LNCAP (cell line): ENCODE measurements at regions not wholly inside any gene's neighbourhood (a gene's known extent, or its start where the extent isn't known, plus 50 kb on each side); places are given as distances from the start of the nearest gene placed in this dataset.

Experiments
- CTCF ChIP-seq: fragments of 450-650 bp; IDR thresholded peaks from 2 replicates; pipeline ENCODE4 v1.5.1; 2017; ENCODE audit warnings: mild to moderate bottlenecking

- no peak for TF ChIP-seq CTCF
Observed at GRCh38 chr12:126286203-126286602, 1221.0 kb downstream of the AACS start.

- no peak for TF ChIP-seq CTCF
Observed at GRCh38 chr12:126290456-126290855, 1225.2 kb downstream of the AACS start.

GRCh38 chr12:126295652-126296051 lies 1230.4 kb downstream of the AACS start:
- TF ChIP-seq CTCF: no peak

- TF ChIP-seq CTCF: no peak
Observed at GRCh38 chr12:126309278-126309677, 1244.0 kb downstream of the AACS start.

GRCh38 chr12:126312457-126312856 lies 1247.2 kb downstream of the AACS start:
- TF ChIP-seq CTCF: no peak

GRCh38 chr12:126316411-126316810 lies 1251.2 kb downstream of the AACS start:
- no peak for TF ChIP-seq CTCF

GRCh38 chr12:126337556-126338441 lies 1272.6 kb downstream of the AACS start:
- no peak for TF ChIP-seq CTCF
